NCI-H82 (cell line): ENCODE measurements at regions not wholly inside any gene's neighbourhood (a gene's known extent, or its start where the extent isn't known, plus 50 kb on each side); places are given as distances from the start of the nearest gene placed in this dataset.
"Not testable (repeated sequence)": the region's sequence is repeated elsewhere in the genome, so short reads cannot be mapped to it uniquely, and the experiment has no call there.

Experiments
- DNase-seq: peaks from one replicate; lab custom pipeline; 2025; lab: John Stamatoyannopoulos, UW

GRCh38 chr10:125266966-125267365, 106.6 kb upstream of the CTBP2 start:
- no peak for DNase-seq

- no peak for DNase-seq
These were observed 106.2 kb upstream of the CTBP2 start for GRCh38 chr10:125266541-125266940.

GRCh38 chr10:125265579-125265955, 105.2 kb upstream of the CTBP2 start:
- DNase-seq: no peak

GRCh38 chr10:125264757-125265578, 104.6 kb upstream of the CTBP2 start:
- DNase-seq: no peak

DNA sequence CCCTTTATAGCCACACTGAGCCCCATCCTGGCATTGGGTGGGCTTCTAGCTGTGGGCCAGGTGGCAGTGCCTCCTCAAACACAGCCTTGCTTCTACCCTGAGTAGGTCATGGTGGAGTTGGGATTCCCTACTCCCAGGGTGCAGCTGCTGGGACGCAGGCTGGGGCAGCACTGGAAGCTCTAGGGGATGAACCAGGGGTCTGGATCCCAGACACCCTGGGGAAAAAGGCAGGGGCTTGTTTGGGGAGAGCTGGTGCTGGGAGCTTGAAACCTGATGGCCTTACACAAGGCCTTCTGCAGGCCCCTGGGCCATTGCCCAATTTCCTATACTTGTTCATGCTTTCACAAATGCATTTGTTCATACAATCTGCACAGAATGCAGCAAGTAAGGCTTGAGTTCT, 103.7 kb upstream of the CTBP2 start:
- no peak for DNase-seq

DNA sequence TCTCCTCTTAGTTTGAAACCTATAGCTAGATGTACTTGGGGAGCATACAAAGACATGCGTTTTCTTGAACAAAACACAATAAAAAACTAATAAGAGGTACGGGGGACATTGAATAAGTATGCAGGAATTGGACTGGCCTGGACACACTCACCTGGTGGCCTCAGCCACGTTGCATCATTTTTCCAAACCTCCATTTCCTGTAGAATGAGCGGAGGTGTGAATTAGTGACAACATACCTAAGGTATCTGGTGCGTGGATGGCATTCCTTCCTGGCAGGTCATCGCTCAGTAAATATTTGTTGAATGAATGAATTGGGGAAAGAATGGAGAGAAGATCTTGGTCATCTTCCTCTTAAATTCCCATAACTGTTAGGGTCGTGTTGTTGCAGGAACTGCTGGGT, 103.2 kb upstream of the CTBP2 start:
- no peak for DNase-seq

DNA sequence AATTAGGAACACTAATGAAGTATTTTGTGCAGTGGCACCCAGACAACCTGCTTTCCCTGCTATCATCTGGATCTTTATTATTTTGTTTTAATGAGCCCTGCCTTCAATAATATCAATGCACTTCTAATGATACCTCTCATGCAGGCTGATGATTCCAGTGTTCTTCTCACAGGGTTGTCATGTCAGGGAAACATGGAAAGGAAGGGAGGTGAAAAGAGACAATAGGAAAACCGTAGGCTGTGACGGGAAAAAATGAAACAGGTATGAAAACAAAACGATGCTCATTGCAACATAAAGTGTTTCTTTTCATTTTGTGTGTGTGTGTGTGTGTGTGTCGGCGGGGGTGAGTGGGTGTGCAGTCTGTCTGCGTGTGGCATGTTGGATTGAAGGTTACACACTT, 102.6 kb upstream of the CTBP2 start:
- no peak for DNase-seq

GRCh38 chr10:125262409-125262808, 102.0 kb upstream of the CTBP2 start:
- DNase-seq: no peak

DNA sequence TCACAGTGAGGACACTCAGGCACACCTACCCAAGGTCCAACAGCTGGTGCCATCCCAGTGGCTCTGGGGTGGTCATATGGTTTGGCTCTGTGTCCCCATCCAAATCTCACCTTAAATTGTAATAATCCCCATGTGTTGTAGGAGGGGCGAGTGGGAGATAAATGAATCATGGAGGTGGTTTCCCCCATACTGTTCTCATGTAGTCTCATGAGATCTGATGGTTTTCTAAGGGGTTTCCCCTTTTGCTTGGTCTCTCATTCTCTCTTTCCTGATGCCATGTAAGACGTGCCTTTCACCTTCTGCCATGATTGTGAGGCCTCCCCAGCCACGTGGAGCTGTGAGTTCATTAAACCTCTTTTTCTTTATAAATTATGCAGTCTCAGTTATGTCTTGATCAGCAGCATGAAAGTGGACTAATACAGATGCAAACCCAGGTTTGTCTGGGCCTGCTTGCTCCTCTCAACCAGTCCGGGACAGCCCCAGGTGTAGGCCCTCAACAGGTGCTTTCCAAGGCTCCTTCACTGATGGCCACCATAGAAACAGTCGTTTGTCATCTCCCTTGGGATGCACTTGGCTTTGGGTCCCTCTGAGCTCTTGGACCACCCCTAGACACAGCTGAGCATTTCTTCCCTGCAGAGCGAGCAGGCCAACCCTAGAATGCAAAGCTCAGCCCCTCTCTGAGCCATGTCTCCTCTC, 101.3 kb upstream of the CTBP2 start:
- DNase-seq: no peak

DNA sequence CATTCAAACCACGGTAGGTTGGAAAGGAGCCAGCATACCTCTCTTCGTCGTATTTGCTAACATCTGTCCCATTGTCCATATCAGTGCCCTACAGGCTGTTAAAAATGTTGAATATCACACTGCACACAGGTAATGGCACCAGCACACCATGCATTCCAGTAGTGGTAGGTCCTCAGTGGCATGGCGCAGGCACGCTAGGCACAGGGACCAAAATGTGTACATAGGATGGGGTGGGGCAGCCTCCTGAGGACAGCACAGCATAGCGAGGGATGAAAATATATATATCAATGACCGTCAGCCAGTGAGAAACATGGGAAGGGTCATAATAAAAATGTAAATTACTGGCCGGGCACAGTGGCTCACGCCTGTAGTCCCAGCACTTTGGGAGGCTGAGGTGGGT, 99.9 kb upstream of the CTBP2 start:
- no peak for DNase-seq

GRCh38 chr10:125259651-125260050, 99.3 kb upstream of the CTBP2 start:
- no peak for DNase-seq

DNA sequence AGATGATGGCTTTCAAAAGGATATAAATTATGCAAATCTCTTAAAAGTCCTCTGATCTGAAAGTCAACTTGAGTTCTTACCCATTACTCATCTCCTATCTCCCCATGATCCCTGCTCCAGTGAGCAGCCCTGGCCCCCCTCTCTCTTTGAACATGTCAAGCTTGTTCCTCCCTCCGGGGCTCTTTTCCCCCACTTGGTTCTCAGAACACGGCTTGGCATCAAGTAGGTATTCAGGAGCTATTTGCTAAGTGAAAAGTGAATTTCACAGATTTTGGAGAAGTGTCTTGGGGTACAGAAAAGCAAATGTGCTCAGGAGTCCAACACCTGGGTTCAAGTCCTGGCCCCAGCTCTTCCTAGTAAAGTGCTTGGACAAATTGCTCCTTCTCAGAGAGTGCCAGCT, 98.3 kb upstream of the CTBP2 start:
- no peak for DNase-seq

DNA sequence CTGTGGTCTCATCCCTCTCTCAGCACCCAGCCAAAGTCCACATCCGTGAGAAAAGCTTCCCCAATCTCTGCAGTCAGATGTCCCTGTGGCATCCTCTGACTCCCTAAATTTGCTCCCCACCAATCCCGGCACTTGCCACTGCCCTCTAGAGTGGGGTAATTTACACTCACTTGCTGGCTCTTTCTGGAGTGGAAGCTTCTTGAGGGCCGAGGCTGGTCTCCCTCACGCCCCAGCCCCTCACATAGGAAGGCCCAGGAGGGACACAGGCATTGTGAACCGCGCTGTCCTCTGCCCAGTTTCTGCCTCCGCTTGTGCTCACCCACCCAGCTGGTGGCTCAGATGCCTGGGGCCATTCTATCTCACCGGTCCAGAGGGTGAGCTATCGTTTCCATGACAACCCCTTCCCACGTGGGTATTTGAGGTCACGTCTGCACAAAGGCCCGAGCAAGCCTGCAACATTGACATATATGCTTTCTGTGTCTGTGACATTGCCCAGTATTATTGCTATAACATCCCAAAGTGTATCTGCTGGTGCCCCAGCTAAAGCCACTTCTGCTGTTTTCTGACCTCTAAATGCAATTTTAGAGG, 97.3 kb upstream of the CTBP2 start:
- no peak for DNase-seq

DNA sequence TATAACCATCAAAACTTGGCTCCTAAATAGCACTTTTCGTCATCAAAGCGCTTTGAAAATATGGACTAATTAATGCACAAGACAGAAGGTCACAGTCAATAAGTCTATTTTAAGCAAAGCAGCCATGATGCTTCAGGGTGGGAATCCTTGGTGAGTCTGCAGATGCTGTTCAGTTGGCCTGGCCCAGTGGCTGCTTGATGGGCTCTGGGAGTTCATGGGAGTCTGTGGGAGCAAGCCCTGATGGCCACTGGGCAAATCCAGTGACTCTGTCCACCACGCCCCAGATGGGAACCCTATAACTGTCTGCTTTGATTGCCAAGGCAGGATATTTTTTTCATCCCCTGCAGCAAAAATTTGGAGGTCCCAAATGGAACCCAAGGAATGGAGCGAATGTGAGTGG, 95.7 kb upstream of the CTBP2 start:
- DNase-seq: no peak

DNA sequence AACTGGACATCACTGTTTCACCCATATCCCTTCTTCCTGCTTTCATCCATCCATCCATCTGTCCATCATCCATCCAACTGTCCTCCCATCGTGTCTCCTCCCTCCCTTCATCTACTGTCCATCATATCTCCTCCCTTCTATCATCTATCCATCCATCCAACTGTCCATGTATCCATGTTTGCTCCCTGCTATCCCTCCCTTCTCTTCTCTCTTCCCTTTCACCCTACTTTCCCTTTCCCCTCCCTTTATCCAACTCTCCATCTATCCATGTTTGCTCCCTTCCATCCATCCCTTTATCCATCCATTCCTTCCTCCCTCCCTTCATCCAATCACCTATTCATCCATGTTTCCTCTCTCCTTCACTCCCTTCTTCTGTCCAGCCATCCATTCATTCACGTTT, 92.6 kb upstream of the CTBP2 start:
- no peak for DNase-seq

DNA sequence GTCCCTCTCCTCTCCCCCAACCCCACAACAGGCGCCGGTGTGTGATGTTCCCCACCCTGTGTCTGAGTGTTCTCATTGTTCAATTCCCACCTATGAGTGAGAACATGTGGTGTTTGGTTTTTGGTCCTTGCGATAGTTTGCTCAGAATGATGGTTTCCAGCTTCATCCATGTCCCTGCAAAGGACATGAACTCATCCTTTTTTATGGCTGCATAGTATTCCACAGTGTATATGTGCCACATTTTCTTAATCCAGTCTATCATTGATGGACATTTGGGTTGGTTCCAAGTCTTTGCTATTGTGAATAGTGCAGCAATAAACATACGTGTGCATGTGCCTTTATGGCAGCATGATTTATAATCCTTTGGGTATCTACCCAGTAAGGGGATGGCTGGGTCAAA, 90.5 kb upstream of the CTBP2 start:
- DNase-seq: not testable (repeated sequence)

GRCh38 chr10:125249948-125250347, 89.6 kb upstream of the CTBP2 start:
- no peak for DNase-seq

DNA sequence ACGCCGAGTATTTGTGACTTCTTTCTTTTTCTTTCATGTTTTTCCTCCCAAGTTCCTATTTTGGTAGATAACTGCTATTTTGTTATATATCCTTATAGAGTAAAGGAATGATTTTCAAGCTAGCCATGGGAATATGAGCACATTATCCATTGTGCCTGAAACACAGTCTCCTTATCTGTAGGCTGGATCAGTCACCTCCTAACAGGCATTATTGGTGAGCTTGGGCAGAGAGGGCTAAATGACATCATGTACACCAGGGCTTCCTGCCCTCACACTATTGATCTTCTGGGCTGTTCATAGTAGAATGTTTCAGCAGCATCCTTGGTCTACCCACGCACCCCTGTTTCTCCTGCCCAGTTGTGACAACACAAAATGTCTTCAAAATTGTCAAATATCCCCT, 88.1 kb upstream of the CTBP2 start:
- no peak for DNase-seq

- DNase-seq: no peak
These were observed 87.2 kb upstream of the CTBP2 start for GRCh38 chr10:125247576-125247975.

DNA sequence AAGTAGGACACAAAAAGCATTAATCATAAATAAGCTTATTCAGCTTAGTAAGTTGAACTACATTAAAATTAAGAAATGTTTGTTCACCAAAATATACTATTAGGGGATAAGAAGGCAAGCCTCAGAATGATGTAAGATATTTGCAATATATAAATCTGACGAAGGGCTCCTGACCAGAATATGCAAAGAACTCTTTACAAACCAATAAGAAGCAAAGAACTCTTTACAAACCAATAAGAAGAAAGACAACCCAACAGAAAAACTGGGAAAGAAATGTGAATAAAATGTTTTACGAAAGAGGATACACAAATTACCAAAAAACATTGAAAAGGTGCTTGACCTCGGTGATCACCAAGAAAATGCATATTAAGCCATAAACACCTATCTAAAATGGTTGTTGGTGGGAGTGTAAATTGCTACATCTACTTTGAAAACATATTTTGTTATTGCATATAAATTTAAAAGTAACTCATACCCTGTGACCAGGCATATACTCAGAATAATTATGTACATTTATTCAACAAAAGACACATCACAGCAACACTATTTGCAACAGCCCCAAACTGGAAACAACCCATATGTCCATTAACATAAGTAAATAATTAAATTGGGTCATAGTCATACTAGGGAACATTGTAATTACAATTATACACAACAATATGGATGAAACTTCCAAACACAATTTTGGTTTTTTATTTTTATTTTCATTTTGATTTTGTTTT, 83.3 kb upstream of the CTBP2 start:
- no peak for DNase-seq

GRCh38 chr10:125238682-125239081, 78.3 kb upstream of the CTBP2 start:
- DNase-seq: no peak

- no peak for DNase-seq
These were observed 75.7 kb upstream of the CTBP2 start for GRCh38 chr10:125236091-125236490.
